ENCODE measurements at regions not wholly inside any gene's neighbourhood (a gene's known extent, or its start where the extent isn't known, plus 50 kb on each side); places are given as distances from the start of the nearest gene placed in this dataset.

DNA sequence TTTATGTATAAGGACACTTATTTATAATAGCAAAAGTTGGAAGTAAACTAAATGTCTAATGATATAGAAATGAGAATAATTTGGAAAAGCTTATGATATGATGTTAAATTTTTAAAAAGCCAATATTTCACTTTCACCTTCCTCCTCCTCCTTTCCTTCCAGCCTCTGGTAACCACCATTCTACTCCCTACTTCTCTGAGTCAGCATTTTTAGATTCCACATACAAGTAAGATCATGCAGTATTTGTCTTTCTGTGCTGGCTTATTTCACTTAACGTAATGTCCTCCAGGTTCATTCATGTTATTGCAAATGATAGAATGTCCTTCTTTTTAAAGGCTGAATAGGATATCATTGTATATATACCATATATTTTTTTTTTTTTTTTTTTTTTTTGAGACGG, 180.2 kb downstream of the RNF144B start:
- no peak overlapping the region for H3K27ac Mint-ChIP-seq
- peaks cover 27% of the 10 kb centered on the region for H3K27me3 Mint-ChIP-seq
- H3K9me3 Mint-ChIP-seq: peaks cover 0 to 7% of the 10 kb centered on the region in 2 donors
- no peaks in the 10 kb centered on the region for H3K4me1 Mint-ChIP-seq
- no peak overlapping the region for H3K4me3 Mint-ChIP-seq
- DNase-seq (no peak), ATAC-seq (no peak)

DNA sequence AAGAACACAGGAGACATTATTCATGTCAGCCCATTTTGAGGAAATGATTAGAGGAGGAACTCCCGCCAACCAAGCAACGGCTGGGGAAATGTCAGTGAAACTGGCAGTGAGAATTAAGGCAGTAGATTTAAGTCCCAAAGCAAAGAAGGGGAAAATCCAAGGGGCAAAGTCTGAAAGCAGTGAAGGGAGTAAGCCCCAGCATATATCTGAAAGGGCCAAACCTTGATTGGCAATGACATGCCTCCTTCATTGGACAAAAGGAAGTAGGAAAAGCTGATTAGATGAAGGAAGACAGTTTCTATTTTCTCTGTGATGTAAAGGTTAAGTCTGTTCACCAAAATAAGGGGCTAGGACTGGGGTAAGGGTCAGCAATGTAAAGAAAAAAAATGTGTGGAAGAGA, 190.3 kb downstream of the RNF144B start:
- ATAC-seq (no peak), DNase-seq (no peak)
- H3K27ac Mint-ChIP-seq: no peak overlapping the region
- H3K27me3 Mint-ChIP-seq: peaks cover 16% of the 10 kb centered on the region
- no peaks in the 10 kb centered on the region for H3K4me1 Mint-ChIP-seq
- H3K9me3 Mint-ChIP-seq: peaks cover 0 to 11% of the 10 kb centered on the region in 2 donors
- no peak overlapping the region for H3K4me3 Mint-ChIP-seq

DNA sequence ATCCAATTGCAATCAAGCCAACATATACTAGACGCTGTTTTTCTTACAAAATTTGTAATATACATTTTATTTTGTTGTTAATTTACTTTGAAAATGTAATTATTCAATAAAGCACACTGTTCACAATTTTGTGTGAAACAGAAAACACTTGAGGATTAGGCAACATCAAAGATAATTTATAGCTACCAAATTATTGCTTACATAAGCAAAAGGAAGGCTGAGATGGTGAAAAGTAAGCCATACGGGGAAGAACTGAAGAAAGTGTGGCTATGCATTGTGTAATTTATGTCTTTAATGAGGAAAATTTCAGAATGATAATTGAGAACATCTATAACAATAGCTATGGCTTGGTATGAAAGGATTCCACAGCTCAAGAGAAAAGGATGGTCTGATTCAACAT, 192.0 kb downstream of the RNF144B start:
- ATAC-seq: no peak
- peaks cover 26% of the 10 kb centered on the region for H3K27me3 Mint-ChIP-seq
- no peak overlapping the region for H3K27ac Mint-ChIP-seq
- H3K9me3 Mint-ChIP-seq: peaks cover 0 to 11% of the 10 kb centered on the region in 2 donors
- H3K4me3 Mint-ChIP-seq: no peak overlapping the region
- no peak for DNase-seq
- no peaks in the 10 kb centered on the region for H3K4me1 Mint-ChIP-seq

DNA sequence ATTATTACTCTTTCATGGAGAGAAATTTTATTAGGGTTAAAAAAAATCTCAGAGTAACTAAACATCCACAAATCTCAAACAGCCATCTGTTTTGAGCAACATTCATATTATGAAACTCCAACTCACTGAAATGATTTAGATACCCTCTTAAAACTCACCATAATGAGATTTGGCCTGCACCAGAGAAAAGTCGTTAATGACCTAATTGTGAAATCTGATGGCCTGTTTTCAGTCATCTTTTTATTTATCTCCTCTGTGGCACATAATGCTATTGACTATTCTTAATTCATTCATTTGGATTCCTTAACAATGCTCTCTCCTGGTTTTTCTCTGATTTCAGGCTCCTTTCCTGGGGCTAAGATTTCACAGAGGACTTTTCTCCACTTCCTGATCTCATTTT, 192.7 kb downstream of the RNF144B start:
- DNase-seq (no peak), ATAC-seq (no peak)
- H3K4me3 Mint-ChIP-seq: no peak overlapping the region
- H3K27ac Mint-ChIP-seq: no peak overlapping the region
- peaks cover 0 to 7% of the 10 kb centered on the region in 2 donors for H3K9me3 Mint-ChIP-seq
- peaks cover 26% of the 10 kb centered on the region for H3K27me3 Mint-ChIP-seq
- H3K4me1 Mint-ChIP-seq: no peaks in the 10 kb centered on the region

DNA sequence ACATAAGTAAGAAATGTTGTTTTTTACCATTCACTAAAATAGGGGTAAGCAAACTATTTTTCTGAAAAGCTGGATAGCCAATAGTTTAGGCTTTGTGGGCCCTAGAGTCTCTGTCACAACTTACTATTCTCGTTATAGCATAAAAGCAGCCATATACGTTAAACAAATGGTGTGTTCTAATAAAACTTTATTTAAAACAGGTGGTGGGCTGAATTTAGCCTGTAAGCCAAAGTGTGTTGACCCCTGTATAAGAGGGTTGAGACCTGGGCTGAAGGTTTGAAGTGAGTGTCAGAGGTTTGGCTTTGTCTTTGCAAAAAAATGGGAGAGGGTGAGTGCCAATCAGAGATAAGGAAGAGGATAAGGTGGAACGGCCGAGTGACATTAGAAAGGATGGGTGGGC, 197.2 kb downstream of the RNF144B start:
- no peaks in the 10 kb centered on the region for H3K9me3 Mint-ChIP-seq
- H3K4me1 Mint-ChIP-seq: no peaks in the 10 kb centered on the region
- no peak for DNase-seq
- peaks cover 23% of the 10 kb centered on the region for H3K27me3 Mint-ChIP-seq
- no peak overlapping the region for H3K27ac Mint-ChIP-seq
- ATAC-seq: no peak
- no peak overlapping the region for H3K4me3 Mint-ChIP-seq

DNA sequence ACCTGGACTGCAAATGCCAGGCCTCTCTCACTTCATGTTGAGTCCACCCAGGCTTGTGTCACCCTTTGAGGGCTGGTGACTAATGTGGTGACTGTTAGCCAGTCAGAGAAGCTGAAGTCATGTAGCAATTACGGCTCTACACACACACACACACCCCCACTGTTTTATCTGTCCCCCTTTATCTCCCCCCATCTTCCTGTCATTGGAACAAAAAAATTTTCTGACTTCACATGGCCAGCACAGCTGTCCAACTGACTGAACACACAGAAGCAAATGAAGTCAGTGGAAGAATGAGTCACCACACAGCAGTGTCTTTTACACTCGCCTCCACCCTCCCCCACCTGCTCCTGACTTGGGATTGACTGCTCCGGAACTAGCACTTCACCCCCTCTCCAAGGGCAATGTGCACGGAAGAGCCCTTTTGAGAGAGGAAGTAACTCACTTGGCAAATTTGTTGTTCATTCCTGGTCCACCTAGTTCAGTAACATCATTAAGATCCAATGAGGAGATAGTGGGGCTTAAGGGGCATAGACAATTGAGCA, 198.0 kb downstream of the RNF144B start:
- DNase-seq: no peak
- H3K4me3 Mint-ChIP-seq: no peak overlapping the region
- H3K27me3 Mint-ChIP-seq: peaks cover 29% of the 10 kb centered on the region
- no peak for ATAC-seq
- H3K9me3 Mint-ChIP-seq: no peaks in the 10 kb centered on the region
- H3K4me1 Mint-ChIP-seq: no peaks in the 10 kb centered on the region
- H3K27ac Mint-ChIP-seq: no peak overlapping the region

DNA sequence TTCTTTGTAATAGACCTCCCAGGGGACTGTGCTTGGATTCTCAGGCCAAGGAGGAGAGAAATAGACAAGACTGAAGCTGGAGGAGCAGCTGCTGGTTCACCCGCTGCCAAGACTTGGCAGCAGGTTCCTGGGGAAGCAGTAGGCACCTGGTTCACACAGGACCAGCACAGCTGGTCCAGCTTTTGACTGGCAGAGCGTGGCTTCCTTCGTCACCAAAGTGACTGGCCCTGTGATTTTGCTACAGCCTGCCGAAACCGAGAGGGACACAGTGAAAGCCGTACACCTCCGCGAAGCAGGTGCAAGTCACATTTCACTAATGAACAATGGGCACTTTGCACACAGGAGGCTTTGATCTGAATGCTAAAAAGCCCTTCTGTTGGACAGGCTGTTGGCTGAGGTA, 199.0 kb downstream of the RNF144B start:
- Mint-ChIP-seq H3K4me1 (no peaks in the 10 kb centered on the region), H3K4me3 (no peak overlapping the region), H3K27ac (no peak overlapping the region), H3K9me3 (no peaks in the 10 kb centered on the region), H3K27me3 (peaks cover 35% of the 10 kb centered on the region)
- ATAC-seq (no peak), DNase-seq (no peak)

DNA sequence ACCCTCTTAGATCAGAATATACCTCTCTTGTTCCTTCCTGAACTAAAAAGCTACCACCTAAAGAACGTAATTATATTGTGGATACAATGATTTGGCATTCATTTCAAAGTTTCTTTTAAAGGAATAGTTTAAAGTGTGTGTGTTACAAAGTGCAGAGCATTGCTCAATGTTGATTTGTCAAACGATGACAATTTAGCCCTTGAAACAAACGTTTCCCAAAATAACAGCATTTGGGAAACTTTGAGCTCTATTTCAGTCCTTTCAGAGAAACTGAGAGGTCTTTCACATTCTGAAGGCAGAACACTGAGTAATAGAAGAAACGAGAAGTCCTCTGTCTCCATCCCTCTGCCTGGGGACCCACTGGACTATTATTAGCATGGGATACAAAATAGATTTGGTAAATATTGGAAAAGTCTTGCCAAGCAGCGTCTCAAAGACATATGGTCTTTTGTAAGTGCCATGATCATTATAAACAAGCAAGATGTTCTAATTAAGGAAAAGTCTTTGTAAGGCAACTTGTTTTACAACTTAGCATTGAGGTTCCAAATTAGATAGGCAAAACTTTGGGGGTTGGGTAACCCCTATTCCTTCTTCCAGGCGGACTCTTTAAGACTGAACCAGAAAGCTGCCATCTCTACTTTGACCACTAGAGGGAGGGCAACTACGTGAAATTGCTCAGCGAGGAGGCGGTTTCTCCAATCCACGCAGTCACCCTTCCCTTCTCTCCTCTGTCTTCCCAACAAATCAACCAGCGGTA, 208.8 kb downstream of the RNF144B start:
- Mint-ChIP-seq H3K4me3 (no peak overlapping the region), H3K4me1 (no peaks in the 10 kb centered on the region), H3K27me3 (peaks cover 8% of the 10 kb centered on the region), H3K9me3 (no peaks in the 10 kb centered on the region), H3K27ac (no peak overlapping the region)
- DNase-seq: peak; percentile 14 to 27
- ATAC-seq: peak; percentile 49

DNA sequence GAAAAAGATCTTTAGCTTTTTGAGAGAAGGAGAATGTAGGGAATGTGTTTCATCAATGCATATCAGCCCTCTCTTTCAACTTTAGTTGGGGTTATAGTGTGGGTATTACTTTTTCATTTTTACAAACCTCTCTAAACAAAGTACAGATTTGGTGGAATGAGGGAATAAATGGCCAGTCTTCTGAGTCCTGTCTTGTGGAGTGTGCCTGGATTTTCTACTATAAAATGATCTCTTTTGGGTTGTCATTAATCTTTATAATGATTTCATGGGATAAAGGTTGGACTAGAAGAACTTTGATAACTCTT, 209.3 kb downstream of the RNF144B start:
- no peak for DNase-seq
- Mint-ChIP-seq H3K9me3 (no peaks in the 10 kb centered on the region), H3K27me3 (peaks cover 13% of the 10 kb centered on the region), H3K27ac (no peak overlapping the region), H3K4me3 (no peak overlapping the region), H3K4me1 (no peaks in the 10 kb centered on the region)
- ATAC-seq: no peak

DNA sequence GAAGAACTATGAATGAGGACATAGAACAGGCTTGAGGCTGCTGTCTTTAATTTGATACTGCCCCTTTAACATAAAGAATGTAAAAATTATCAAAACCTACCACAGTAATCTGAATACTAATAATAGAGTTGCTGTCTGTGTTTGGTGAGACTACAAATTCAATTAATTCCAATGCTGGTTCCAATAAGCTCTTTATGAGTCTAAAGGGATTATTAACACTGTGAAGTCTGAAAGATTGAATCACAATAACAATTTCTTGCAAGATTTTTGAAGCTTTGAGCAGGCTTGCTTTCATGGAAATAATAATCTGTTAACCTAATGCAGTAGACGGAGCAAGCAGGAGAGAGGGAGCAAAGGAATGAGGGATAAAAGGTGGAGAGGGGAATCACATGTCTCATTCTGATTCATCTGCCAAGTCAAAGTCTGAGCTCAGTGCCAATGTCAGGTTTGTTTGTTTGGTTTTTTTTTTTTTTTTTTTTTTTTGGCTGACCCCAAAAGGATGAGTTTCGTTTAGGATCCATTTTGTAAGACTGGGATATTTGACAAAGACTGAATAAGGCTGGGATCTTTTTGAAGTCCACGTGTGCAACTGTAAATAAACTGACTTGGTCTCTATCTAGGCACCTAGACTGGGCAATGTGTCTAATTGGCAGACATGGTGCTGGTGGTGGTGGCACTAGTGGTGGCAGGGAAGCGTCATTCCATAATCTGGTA, 211.6 kb downstream of the RNF144B start:
- Mint-ChIP-seq H3K9me3 (no peaks in the 10 kb centered on the region), H3K4me1 (no peaks in the 10 kb centered on the region), H3K27ac (no peak overlapping the region), H3K27me3 (peaks cover 28% of the 10 kb centered on the region), H3K4me3 (no peak overlapping the region)
- DNase-seq (no peak), ATAC-seq (no peak)

DNA sequence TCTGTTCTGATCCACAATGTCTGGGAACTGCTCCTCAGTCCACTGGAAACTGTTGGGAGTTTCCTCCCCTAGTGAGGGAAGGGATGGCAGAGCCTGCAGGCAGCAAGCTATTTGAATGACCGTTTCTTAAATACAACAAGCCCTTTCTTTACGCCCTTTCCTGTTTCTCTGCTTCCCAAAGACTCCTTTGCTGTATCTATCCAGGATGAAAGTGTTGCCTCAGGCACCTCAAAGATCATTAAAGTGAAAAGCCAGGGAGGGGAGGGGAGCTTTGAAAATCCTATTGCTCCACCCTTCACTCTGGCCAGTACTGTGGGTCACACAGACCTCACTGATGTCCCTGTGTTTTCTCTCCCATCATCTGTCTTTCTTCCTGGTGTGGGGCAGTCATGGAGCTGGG, 213.1 kb downstream of the RNF144B start:
- no peak for ATAC-seq
- Mint-ChIP-seq H3K4me1 (no peaks in the 10 kb centered on the region), H3K9me3 (no peaks in the 10 kb centered on the region), H3K4me3 (no peak overlapping the region), H3K27me3 (peaks cover 28% of the 10 kb centered on the region), H3K27ac (no peak overlapping the region)
- DNase-seq: no peak

DNA sequence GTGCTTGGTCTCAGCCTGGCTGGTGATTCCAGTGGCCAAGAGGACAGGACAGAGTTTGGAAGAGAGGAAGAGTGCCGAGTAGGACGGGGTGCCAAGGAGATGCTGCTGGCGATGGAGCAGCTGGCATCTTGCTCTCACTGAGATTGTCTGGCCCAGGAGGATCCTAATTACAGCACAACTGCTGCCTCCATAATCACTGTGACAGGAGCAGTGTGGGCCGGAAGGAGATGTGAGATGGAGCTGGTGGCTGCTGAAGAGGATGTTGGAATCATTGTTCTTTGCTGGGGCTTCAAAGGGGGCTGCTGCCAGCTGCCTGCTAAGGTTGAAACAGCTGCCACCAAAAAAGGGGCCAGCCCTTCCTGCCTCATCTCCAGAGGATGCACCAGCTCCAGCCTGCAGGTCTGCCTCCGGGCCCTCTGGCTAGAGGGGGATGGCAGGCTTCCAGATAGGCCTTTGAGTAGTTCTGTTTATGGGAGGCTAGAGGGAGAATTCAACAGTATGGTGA, 214.4 kb downstream of the RNF144B start:
- ATAC-seq: no peak
- no peaks in the 10 kb centered on the region for H3K4me1 Mint-ChIP-seq
- no peak overlapping the region for H3K4me3 Mint-ChIP-seq
- no peak for DNase-seq
- H3K9me3 Mint-ChIP-seq: no peaks in the 10 kb centered on the region
- H3K27me3 Mint-ChIP-seq: peaks cover 28% of the 10 kb centered on the region
- no peak overlapping the region for H3K27ac Mint-ChIP-seq

DNA sequence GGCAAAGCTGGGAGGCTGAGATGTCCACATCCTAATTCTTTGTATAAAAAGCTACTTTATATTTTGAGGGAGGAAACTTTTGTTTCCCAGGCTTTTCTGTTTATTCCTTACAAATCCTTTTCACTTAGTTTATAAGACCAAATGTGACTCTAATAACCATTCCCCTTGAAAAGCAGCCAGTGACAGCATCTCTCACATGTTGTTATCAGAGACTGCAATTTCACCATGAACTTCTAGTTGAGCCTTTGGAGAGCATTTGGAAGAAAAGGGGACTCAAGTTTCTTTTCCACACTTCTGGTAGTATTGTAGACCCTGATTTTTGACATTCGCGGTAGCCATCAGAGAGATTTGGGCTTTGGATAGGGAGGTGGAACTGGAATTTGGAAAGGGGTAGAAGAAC, 215.8 kb downstream of the RNF144B start:
- H3K27me3 Mint-ChIP-seq: peaks cover 28% of the 10 kb centered on the region
- no peak overlapping the region for H3K4me3 Mint-ChIP-seq
- H3K27ac Mint-ChIP-seq: no peak overlapping the region
- H3K9me3 Mint-ChIP-seq: no peaks in the 10 kb centered on the region
- no peak for ATAC-seq
- H3K4me1 Mint-ChIP-seq: no peaks in the 10 kb centered on the region
- DNase-seq: no peak

DNA sequence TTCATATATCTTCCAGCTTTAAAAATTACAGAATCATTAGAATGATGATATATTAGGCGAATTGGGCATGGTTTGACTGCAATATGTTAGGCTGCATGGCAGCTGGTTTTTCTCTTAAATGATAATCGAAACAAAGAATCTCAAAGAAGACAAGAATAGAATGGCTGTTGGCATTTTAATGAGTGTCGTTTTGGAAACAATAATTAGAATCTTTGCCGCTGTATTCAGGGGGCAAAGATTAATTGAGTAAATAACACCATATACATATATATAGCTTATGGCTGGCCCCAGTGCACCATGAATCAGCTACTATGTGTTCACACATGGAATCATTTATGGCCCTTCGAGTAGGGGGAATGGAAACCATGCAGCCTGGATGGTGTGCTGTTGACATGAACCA, 216.2 kb downstream of the RNF144B start:
- H3K27ac Mint-ChIP-seq: no peak overlapping the region
- no peak overlapping the region for H3K4me3 Mint-ChIP-seq

DNA sequence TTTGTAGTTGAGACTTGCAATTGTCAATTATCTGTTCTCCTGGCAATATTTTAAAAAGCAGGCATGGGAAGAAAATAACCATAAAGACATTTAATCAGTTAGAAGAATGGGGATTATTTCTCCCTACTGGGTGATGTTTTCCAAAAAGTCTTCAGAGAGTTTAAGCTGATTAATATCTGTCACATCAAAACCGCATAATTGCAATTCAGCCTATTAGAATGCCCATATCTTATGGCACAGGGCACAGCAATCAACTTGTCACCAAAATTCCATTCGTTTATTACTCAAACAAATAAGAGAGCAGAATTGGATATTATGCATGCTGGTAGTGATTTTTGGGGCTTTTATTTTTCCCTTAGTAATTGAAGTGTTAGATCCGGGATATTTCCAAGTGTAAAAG, 218.7 kb downstream of the RNF144B start:
- DNase-seq: no peak
- Mint-ChIP-seq H3K4me1 (no peaks in the 10 kb centered on the region), H3K27ac (no peak overlapping the region), H3K27me3 (peaks cover 21% of the 10 kb centered on the region), H3K4me3 (no peak overlapping the region), H3K9me3 (no peaks in the 10 kb centered on the region)
- ATAC-seq: no peak

More for the DNA sequence above, 216.2 kb downstream of the RNF144B start:
- ATAC-seq: no peak
- no peaks in the 10 kb centered on the region for H3K4me1 Mint-ChIP-seq
- no peak for DNase-seq
- peaks cover 28% of the 10 kb centered on the region for H3K27me3 Mint-ChIP-seq
- H3K9me3 Mint-ChIP-seq: no peaks in the 10 kb centered on the region

DNA sequence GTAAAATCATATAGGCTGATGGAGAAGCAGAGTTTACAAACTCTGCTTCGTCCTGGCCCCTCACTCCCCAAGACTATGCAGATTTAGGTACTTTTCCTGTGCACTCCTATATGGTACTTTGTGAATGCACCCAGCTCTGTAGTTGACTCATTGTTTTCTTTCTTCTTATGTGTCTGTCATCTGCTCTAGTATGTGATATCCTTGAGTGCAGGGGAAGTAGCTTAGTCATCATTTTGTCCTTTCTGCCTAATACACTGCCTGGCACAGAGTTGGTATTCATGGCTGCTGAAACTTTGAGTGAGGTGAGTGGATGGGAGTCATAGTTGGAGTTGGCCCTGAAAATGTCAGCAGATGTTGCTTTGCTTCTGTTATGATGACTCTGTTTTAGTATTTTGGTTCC, 222.6 kb downstream of the RNF144B start:
- ATAC-seq (no peak), DNase-seq (no peak)
- no peak overlapping the region for H3K4me3 Mint-ChIP-seq
- H3K27ac Mint-ChIP-seq: no peak overlapping the region
- H3K27me3 Mint-ChIP-seq: peaks cover 3% of the 10 kb centered on the region
- H3K9me3 Mint-ChIP-seq: peaks cover 0 to 3% of the 10 kb centered on the region in 2 donors
- no peaks in the 10 kb centered on the region for H3K4me1 Mint-ChIP-seq
